ENCODE measurements at regions not wholly inside any gene's neighbourhood (a gene's known extent, or its start where the extent isn't known, plus 50 kb on each side); places are given as distances from the start of the nearest gene placed in this dataset.

- TF ChIP-seq JUND (IDR thresholded peaks at IDR 0.05): no peak
- TF ChIP-seq POLR2A (IDR thresholded peaks at IDR 0.05; ENCODE audit: borderline replicate concordance, extremely low read depth, insufficient read depth, insufficient read length): no peak
- no peak for TF ChIP-seq EZH2 (IDR thresholded peaks at IDR 0.05)
- no peak for TF ChIP-seq POLR2AphosphoS5 (IDR thresholded peaks at IDR 0.05; ENCODE audit: low read depth, low read length)
- TF ChIP-seq ELF1 (IDR thresholded peaks at IDR 0.05; ENCODE audit: borderline replicate concordance, low read depth): no peak
- no peak for TF ChIP-seq CTCF (IDR thresholded peaks at IDR 0.05 in 2 of 3, conservative IDR thresholded peaks at IDR 0.05 in 1 of 3; ENCODE audit: borderline replicate concordance in 1 of 3, insufficient read depth in 1 of 3, low read depth in 2 of 3, low read length in 2 of 3)
- TF ChIP-seq MAX (IDR thresholded peaks at IDR 0.05): no peak
These were observed 296.7 kb downstream of the CSNK1G3 start for GRCh38 chr5:123808461-123809380.

All from HCT116 (cell line).